GM19455 (cell line): ENCODE measurements at regions not wholly inside any gene's neighbourhood (a gene's known extent, or its start where the extent isn't known, plus 50 kb on each side); places are given as distances from the start of the nearest gene placed in this dataset.

ENCODE experiments used
- ATAC-seq: cut with Tn5 transposase; IDR thresholded peaks from one replicate; pipeline ENCODE4 v1.9.1; 2021; ENCODE audit not compliant: unreplicated experiment

- ATAC-seq = no peak
These were observed 55.6 kb downstream of the MRPL32 start for GRCh38 chr7:42987648-42988214.

GRCh38 chr7:42991024-42991423 is 58.8 kb downstream of the MRPL32 start:
- ATAC-seq = no peak

GRCh38 chr7:42991913-42992591 is 59.9 kb downstream of the MRPL32 start:
- ATAC-seq = no peak

- ATAC-seq = no peak
These were observed 60.9 kb downstream of the MRPL32 start for GRCh38 chr7:42993038-42993437.

GRCh38 chr7:42994096-42994495 is 61.9 kb downstream of the MRPL32 start:
- no peak for ATAC-seq

- ATAC-seq = no peak
These were observed 65.4 kb downstream of the MRPL32 start for GRCh38 chr7:42997611-42998010.

GRCh38 chr7:43004082-43004481 is 71.9 kb downstream of the MRPL32 start:
- no peak for ATAC-seq

GRCh38 chr7:43006008-43006407 is 73.8 kb downstream of the MRPL32 start:
- no peak for ATAC-seq

- ATAC-seq = no peak
These were observed 77.9 kb downstream of the MRPL32 start for GRCh38 chr7:43010061-43010460.

GRCh38 chr7:43011879-43012278 is 79.7 kb downstream of the MRPL32 start:
- no peak for ATAC-seq

GRCh38 chr7:43014406-43014805 is 82.2 kb downstream of the MRPL32 start:
- ATAC-seq = no peak

- no peak for ATAC-seq
These were observed 83.1 kb downstream of the MRPL32 start for GRCh38 chr7:43015301-43015700.

GRCh38 chr7:43018446-43018845 is 86.3 kb downstream of the MRPL32 start:
- ATAC-seq = no peak

GRCh38 chr7:43021431-43021830 is 89.3 kb downstream of the MRPL32 start:
- ATAC-seq = no peak

GRCh38 chr7:43022008-43022407 is 89.8 kb downstream of the MRPL32 start:
- ATAC-seq = no peak

- ATAC-seq = no peak
These were observed 79.1 kb upstream of the HECW1 start for GRCh38 chr7:43033369-43033768.

- no peak for ATAC-seq
These were observed 77.9 kb upstream of the HECW1 start for GRCh38 chr7:43034535-43035002.

- no peak for ATAC-seq
These were observed 74.9 kb upstream of the HECW1 start for GRCh38 chr7:43037531-43037930.

- ATAC-seq = no peak
These were observed 74.2 kb upstream of the HECW1 start for GRCh38 chr7:43038254-43038653.

GRCh38 chr7:43039346-43039745 is 73.1 kb upstream of the HECW1 start:
- ATAC-seq = no peak

GRCh38 chr7:43040461-43040860 is 72.0 kb upstream of the HECW1 start:
- ATAC-seq = no peak

GRCh38 chr7:43041105-43041504 is 71.3 kb upstream of the HECW1 start:
- ATAC-seq = no peak

GRCh38 chr7:43041724-43042123 is 70.7 kb upstream of the HECW1 start:
- no peak for ATAC-seq
